ENCODE measurements at regions not wholly inside any gene's neighbourhood (a gene's known extent, or its start where the extent isn't known, plus 50 kb on each side); places are given as distances from the start of the nearest gene placed in this dataset.
A peak's percentile ranks its signal among the peaks of the same experiment; 100 is the strongest.

GRCh38 chr12:58523360-58523759, 396.9 kb downstream of the LRIG3 start:
- H3K36me3 ChIP-seq (replicated peaks; ENCODE audit: control insufficient read depth, insufficient read depth, low read length) = no peaks in the 10 kb centered on the region
- DNase-seq = no peak
- no peak overlapping the region for H3K4me3 ChIP-seq (ENCODE audit: insufficient read depth, low read depth, low read length)
- H3K27me3 ChIP-seq (ENCODE audit: control insufficient read depth, insufficient read depth, low read length) = no peaks in the 10 kb centered on the region

- no peak overlapping the region for H3K4me3 ChIP-seq (ENCODE audit: insufficient read depth, low read depth, low read length)
- DNase-seq = no peak
- H3K27me3 ChIP-seq (ENCODE audit: control insufficient read depth, insufficient read depth, low read length) = no peaks in the 10 kb centered on the region
- no peaks in the 10 kb centered on the region for H3K36me3 ChIP-seq (replicated peaks; ENCODE audit: control insufficient read depth, insufficient read depth, low read length)
Measured at GRCh38 chr12:58528271-58528670, 392.0 kb downstream of the LRIG3 start.

- no peak for DNase-seq
Measured at GRCh38 chr12:58529114-58529665, 391.1 kb downstream of the LRIG3 start.

GRCh38 chr12:58529897-58530741, 390.2 kb downstream of the LRIG3 start:
- Histone ChIP-seq H3K4me3 (ENCODE audit: insufficient read depth, low read depth, low read length) (no peak overlapping the region), H3K36me3 (replicated peaks; ENCODE audit: control insufficient read depth, insufficient read depth, low read length) (no peaks in the 10 kb centered on the region), H3K27me3 (ENCODE audit: control insufficient read depth, insufficient read depth, low read length) (no peaks in the 10 kb centered on the region)
- no peak for DNase-seq

More at GRCh38 chr12:58529114-58529665, 391.1 kb downstream of the LRIG3 start:
- Histone ChIP-seq H3K4me3 (ENCODE audit: insufficient read depth, low read depth, low read length) (no peak overlapping the region), H3K36me3 (replicated peaks; ENCODE audit: control insufficient read depth, insufficient read depth, low read length) (no peaks in the 10 kb centered on the region), H3K27me3 (ENCODE audit: control insufficient read depth, insufficient read depth, low read length) (no peaks in the 10 kb centered on the region)

GRCh38 chr12:58530742-58531062, 389.6 kb downstream of the LRIG3 start:
- H3K36me3 ChIP-seq (replicated peaks; ENCODE audit: control insufficient read depth, insufficient read depth, low read length) = no peaks in the 10 kb centered on the region
- no peak overlapping the region for H3K4me3 ChIP-seq (ENCODE audit: insufficient read depth, low read depth, low read length)
- H3K27me3 ChIP-seq (ENCODE audit: control insufficient read depth, insufficient read depth, low read length) = no peaks in the 10 kb centered on the region
- no peak for DNase-seq

- DNase-seq = no peak
- no peaks in the 10 kb centered on the region for H3K36me3 ChIP-seq (replicated peaks; ENCODE audit: control insufficient read depth, insufficient read depth, low read length)
- H3K4me3 ChIP-seq (ENCODE audit: insufficient read depth, low read depth, low read length) = no peak overlapping the region
- H3K27me3 ChIP-seq (ENCODE audit: control insufficient read depth, insufficient read depth, low read length) = no peaks in the 10 kb centered on the region
Measured at GRCh38 chr12:58532855-58533608, 387.3 kb downstream of the LRIG3 start.

- Histone ChIP-seq H3K36me3 (replicated peaks; ENCODE audit: control insufficient read depth, insufficient read depth, low read length) (no peaks in the 10 kb centered on the region), H3K4me3 (ENCODE audit: insufficient read depth, low read depth, low read length) (no peak overlapping the region), H3K27me3 (ENCODE audit: control insufficient read depth, insufficient read depth, low read length) (no peaks in the 10 kb centered on the region)
- DNase-seq = no peak
Measured at GRCh38 chr12:58533652-58534051, 386.7 kb downstream of the LRIG3 start.

- Histone ChIP-seq H3K36me3 (replicated peaks; ENCODE audit: control insufficient read depth, insufficient read depth, low read length) (no peaks in the 10 kb centered on the region), H3K27me3 (ENCODE audit: control insufficient read depth, insufficient read depth, low read length) (no peaks in the 10 kb centered on the region), H3K4me3 (ENCODE audit: insufficient read depth, low read depth, low read length) (no peak overlapping the region)
- DNase-seq = no peak
Measured at GRCh38 chr12:58537278-58537677, 383.0 kb downstream of the LRIG3 start.

- Histone ChIP-seq H3K4me3 (ENCODE audit: insufficient read depth, low read depth, low read length) (no peak overlapping the region), H3K27me3 (ENCODE audit: control insufficient read depth, insufficient read depth, low read length) (no peaks in the 10 kb centered on the region), H3K36me3 (replicated peaks; ENCODE audit: control insufficient read depth, insufficient read depth, low read length) (no peaks in the 10 kb centered on the region)
- no peak for DNase-seq
Measured at GRCh38 chr12:58539295-58539694, 381.0 kb downstream of the LRIG3 start.

GRCh38 chr12:58540480-58541299, 379.6 kb downstream of the LRIG3 start:
- Histone ChIP-seq H3K27me3 (ENCODE audit: control insufficient read depth, insufficient read depth, low read length) (no peaks in the 10 kb centered on the region), H3K4me3 (ENCODE audit: insufficient read depth, low read depth, low read length) (no peak overlapping the region), H3K36me3 (replicated peaks; ENCODE audit: control insufficient read depth, insufficient read depth, low read length) (no peaks in the 10 kb centered on the region)
- peak; percentile 29 for DNase-seq

GRCh38 chr12:58541300-58541690, 379.0 kb downstream of the LRIG3 start:
- DNase-seq = no peak
- Histone ChIP-seq H3K36me3 (replicated peaks; ENCODE audit: control insufficient read depth, insufficient read depth, low read length) (no peaks in the 10 kb centered on the region), H3K27me3 (ENCODE audit: control insufficient read depth, insufficient read depth, low read length) (no peaks in the 10 kb centered on the region), H3K4me3 (ENCODE audit: insufficient read depth, low read depth, low read length) (no peak overlapping the region)

- no peak for DNase-seq
- Histone ChIP-seq H3K27me3 (ENCODE audit: control insufficient read depth, insufficient read depth, low read length) (no peaks in the 10 kb centered on the region), H3K36me3 (replicated peaks; ENCODE audit: control insufficient read depth, insufficient read depth, low read length) (no peaks in the 10 kb centered on the region), H3K4me3 (ENCODE audit: insufficient read depth, low read depth, low read length) (no peak overlapping the region)
Measured at GRCh38 chr12:58544281-58544680, 376.0 kb downstream of the LRIG3 start.

GRCh38 chr12:58547217-58547616, 373.1 kb downstream of the LRIG3 start:
- no peak overlapping the region for H3K4me3 ChIP-seq (ENCODE audit: insufficient read depth, low read depth, low read length)
- DNase-seq = no peak
- H3K36me3 ChIP-seq (replicated peaks; ENCODE audit: control insufficient read depth, insufficient read depth, low read length) = no peaks in the 10 kb centered on the region
- no peaks in the 10 kb centered on the region for H3K27me3 ChIP-seq (ENCODE audit: control insufficient read depth, insufficient read depth, low read length)

- no peak for DNase-seq
- Histone ChIP-seq H3K4me3 (ENCODE audit: insufficient read depth, low read depth, low read length) (no peak overlapping the region), H3K27me3 (ENCODE audit: control insufficient read depth, insufficient read depth, low read length) (no peaks in the 10 kb centered on the region), H3K36me3 (replicated peaks; ENCODE audit: control insufficient read depth, insufficient read depth, low read length) (no peaks in the 10 kb centered on the region)
Measured at GRCh38 chr12:58548801-58549200, 371.5 kb downstream of the LRIG3 start.

Data from H7 (cell line).